Keratinocyte (primary cell): ENCODE measurements at regions not wholly inside any gene's neighbourhood (a gene's known extent, or its start where the extent isn't known, plus 50 kb on each side); places are given as distances from the start of the nearest gene placed in this dataset.

ENCODE experiments used
- CTCF ChIP-seq, 3 experiments: IDR thresholded peaks in 1 of 3; conservative IDR thresholded peaks in 1 of 3; optimal IDR thresholded peaks in 1 of 3; 2 replicates in 2 of 3; 3 replicates in 1 of 3; pipeline versions ENCODE3 to v1.5.1; 2011; ENCODE audit warnings: low read length in 3 of 3, mild to moderate bottlenecking in 3 of 3, moderate library complexity in 2 of 3, control low read depth in 1 of 3, inconsistent platforms in 1 of 3; ENCODE audit not compliant: insufficient read depth in 2 of 3; ENCODE audit errors: extremely low read depth in 1 of 3
- EZH2 ChIP-seq: IDR thresholded peaks from one replicate; pipeline ENCODE4 v1.6.1; 2012; ENCODE audit warnings: inconsistent platforms, mild to moderate bottlenecking, low read length, moderate library complexity

GRCh38 chr22:48664586-48664985 is 1163.1 kb downstream of the BRD1 start:
- TF ChIP-seq CTCF (optimal IDR thresholded peaks at IDR 0.05 in 1 of 3, IDR thresholded peaks at IDR 0.05 in 1 of 3, conservative IDR thresholded peaks at IDR 0.05 in 1 of 3; ENCODE audit: extremely low read depth in 1 of 3, insufficient read depth in 2 of 3, low read length in 3 of 3) = no peak
- no peak for TF ChIP-seq EZH2
